H9 (cell line): ENCODE measurements at regions not wholly inside any gene's neighbourhood (a gene's known extent, or its start where the extent isn't known, plus 50 kb on each side); places are given as distances from the start of the nearest gene placed in this dataset.

ENCODE experiments used
- DNase-seq: peaks from one replicate; pipeline ENCODE4 v3.0.0-alpha.2; 2017
- H2AFZ ChIP-seq: one replicate; pipeline ENCODE4 v1.6.1; 2013; ENCODE audit warnings: mild to moderate bottlenecking, low read length, control low read depth, moderate library complexity
- H2AK5ac ChIP-seq: 2 replicates; pipeline ENCODE4 v1.6.1; 2013; ENCODE audit warnings: low read length, control low read depth, mixed read lengths; ENCODE audit not compliant: insufficient read length
- H2BK120ac ChIP-seq: one replicate; pipeline ENCODE4 v1.6.1; 2013; ENCODE audit warnings: low read depth, mild to moderate bottlenecking, low read length, control low read depth, inconsistent platforms; ENCODE audit not compliant: poor library complexity, severe bottlenecking
- H2BK12ac ChIP-seq: 2 replicates; pipeline ENCODE4 v1.6.1; 2013; ENCODE audit warnings: low read length, control low read depth, mixed read lengths, low read depth; ENCODE audit not compliant: insufficient read length
- H2BK15ac ChIP-seq: 2 replicates; pipeline ENCODE4 v1.6.1; 2013; ENCODE audit warnings: low read depth, low read length, control low read depth
- H2BK20ac ChIP-seq: one replicate; pipeline ENCODE4 v1.6.1; 2013; ENCODE audit warnings: low read depth, mild to moderate bottlenecking, low read length, control low read depth, inconsistent platforms; ENCODE audit not compliant: poor library complexity, severe bottlenecking
- H2BK5ac ChIP-seq: 2 replicates; pipeline ENCODE4 v1.6.1; 2013; ENCODE audit warnings: low read length, control low read depth, mixed read lengths; ENCODE audit not compliant: insufficient read length
- H3K14ac ChIP-seq: 2 replicates; pipeline ENCODE4 v1.6.1; 2013; ENCODE audit warnings: low read length, control low read depth; ENCODE audit not compliant: insufficient read depth
- H3K18ac ChIP-seq: 2 replicates; pipeline ENCODE4 v1.6.1; 2013; ENCODE audit warnings: low read depth, mild to moderate bottlenecking, mixed read lengths, low read length, control low read depth; ENCODE audit not compliant: insufficient read length
- H3K23ac ChIP-seq: 2 replicates; pipeline ENCODE4 v1.6.1; 2013; ENCODE audit warnings: low read length, control low read depth, mixed read lengths, low read depth; ENCODE audit not compliant: insufficient read length
- H3K23me2 ChIP-seq: 2 replicates; pipeline ENCODE4 v1.6.1; 2013; ENCODE audit warnings: low read depth, mild to moderate bottlenecking, mixed read lengths, low read length, control low read depth; ENCODE audit not compliant: insufficient read length, poor library complexity, severe bottlenecking
- H3K27ac ChIP-seq: 2 replicates; pipeline ENCODE4 v1.5.1; 2013; ENCODE audit warnings: low read length, control low read depth, mixed read lengths, low read depth; ENCODE audit not compliant: insufficient read length
- H3K27me3 ChIP-seq: 2 replicates; pipeline ENCODE4 v1.6.1; 2013; ENCODE audit warnings: low read length, control low read depth, inconsistent platforms; ENCODE audit not compliant: insufficient read depth
- H3K4ac ChIP-seq: 2 replicates; pipeline ENCODE4 v1.6.1; 2013; ENCODE audit warnings: low read depth, mild to moderate bottlenecking, control low read depth, inconsistent platforms, low read length, moderate library complexity
- H3K4me1 ChIP-seq: 2 replicates; pipeline ENCODE4 v1.6.1; 2013; ENCODE audit warnings: low read length, control low read depth, inconsistent platforms; ENCODE audit not compliant: insufficient read depth
- H3K4me2 ChIP-seq: 2 replicates; pipeline ENCODE4 v1.6.1; 2013; ENCODE audit warnings: low read length, control low read depth, mixed read lengths; ENCODE audit not compliant: insufficient read length, insufficient read depth
- H3K56ac ChIP-seq: 2 replicates; pipeline ENCODE4 v1.6.1; 2013; ENCODE audit warnings: low read depth, mild to moderate bottlenecking, mixed read lengths, low read length, control low read depth; ENCODE audit not compliant: insufficient read length
- H3K79me1 ChIP-seq: 2 replicates; pipeline ENCODE4 v1.6.1; 2013; ENCODE audit warnings: low read depth, mild to moderate bottlenecking, moderate library complexity, low read length, control low read depth, inconsistent platforms; ENCODE audit not compliant: insufficient read depth, poor library complexity, severe bottlenecking
- H3K79me2 ChIP-seq: 2 replicates; pipeline ENCODE4 v1.6.1; 2013; ENCODE audit warnings: low read length, control low read depth, inconsistent platforms; ENCODE audit not compliant: insufficient read depth
- H3K9ac ChIP-seq: 2 replicates; pipeline ENCODE4 v1.6.1; 2013; ENCODE audit warnings: low read length, control low read depth, mixed read lengths; ENCODE audit not compliant: insufficient read length; ENCODE audit errors: extremely low read depth
- H3K9me3 ChIP-seq: one replicate; pipeline ENCODE4 v1.6.1; 2013; ENCODE audit warnings: low read depth, low read length, inconsistent platforms; ENCODE audit not compliant: control insufficient read depth
- H3T11ph ChIP-seq: one replicate; pipeline ENCODE4 v1.6.1; 2013; ENCODE audit warnings: mild to moderate bottlenecking, low read length, control low read depth, inconsistent platforms
- H4K20me1 ChIP-seq: one replicate; pipeline ENCODE4 v1.6.1; 2013; ENCODE audit not compliant: control insufficient read depth, insufficient read length, insufficient read depth
- H4K5ac ChIP-seq: 2 replicates; pipeline ENCODE4 v1.6.1; 2013; ENCODE audit warnings: low read depth, mild to moderate bottlenecking, mixed read lengths, low read length, control low read depth; ENCODE audit not compliant: insufficient read length
- H4K8ac ChIP-seq: replicated peaks from 2 replicates; pipeline ENCODE4 v1.6.1; 2013; ENCODE audit warnings: low read length, control low read depth, mixed read lengths, low read depth; ENCODE audit not compliant: insufficient read length
- H4K91ac ChIP-seq: 2 replicates; pipeline ENCODE4 v1.6.1; 2013; ENCODE audit warnings: low read depth, mild to moderate bottlenecking, moderate library complexity, mixed read lengths, low read length, control low read depth; ENCODE audit not compliant: insufficient read length
- H3K27ac Mint-ChIP-seq, 3 experiments: 2 replicates in 2 of 3; 3 replicates in 1 of 3; pipeline ENCODE4 v1.8.0; 2020 to 2021; ENCODE audit warnings: mixed read lengths in 3 of 3, mild to moderate bottlenecking in 1 of 3, moderate library complexity in 1 of 3
- H3K27me3 Mint-ChIP-seq: 2 replicates; pipeline ENCODE4 v1.8.0; 2021; ENCODE audit warnings: low read depth, mild to moderate bottlenecking, moderate library complexity, mixed read lengths
- H3K36me3 Mint-ChIP-seq, 3 experiments: 2 replicates in 2 of 3; 3 replicates in 1 of 3; pipeline ENCODE4 v1.8.0; 2020 to 2021; ENCODE audit warnings: low read depth in 3 of 3, mixed read lengths in 3 of 3; ENCODE audit not compliant: insufficient read depth in 1 of 3
- H3K4me1 Mint-ChIP-seq, 2 experiments: 2 replicates each; pipeline ENCODE4 v1.8.0; 2020; ENCODE audit warnings: mixed read lengths in 2 of 2
- H3K4me3 Mint-ChIP-seq, 2 experiments: 2 replicates in 1 of 2; 3 replicates in 1 of 2; pipeline ENCODE4 v1.8.0; 2020 to 2021; ENCODE audit warnings: mild to moderate bottlenecking in 2 of 2, mixed read lengths in 2 of 2, moderate library complexity in 1 of 2
- H3K9me3 Mint-ChIP-seq, 2 experiments: 2 replicates in 1 of 2; 3 replicates in 1 of 2; pipeline ENCODE4 v1.8.0; 2020; ENCODE audit warnings: mild to moderate bottlenecking in 2 of 2, mixed read lengths in 2 of 2, moderate library complexity in 1 of 2
- WGBS: extraction: QIAGEN DNeasy Blood & Tissue Kit; methylation state at CpG from one replicate; pipeline ENCODE4 v1.1.7; 2013; ENCODE audit warnings: missing lambda C conversion rate, low lambda C conversion rate, mixed read lengths; ENCODE audit not compliant: insufficient read length; ENCODE audit errors: extremely low coverage; 5-methylcytosine and 5-hydroxymethylcytosine counted together
- TF ChIP-seq, protein P1 (sequence below): fragments of 200-600 bp; sonication (generic); conservative IDR thresholded peaks from 3 replicates; pipeline ENCODE4 v1.8.0; 2021; ENCODE audit warnings: antibody characterized with exemption, mild to moderate bottlenecking

DNA sequence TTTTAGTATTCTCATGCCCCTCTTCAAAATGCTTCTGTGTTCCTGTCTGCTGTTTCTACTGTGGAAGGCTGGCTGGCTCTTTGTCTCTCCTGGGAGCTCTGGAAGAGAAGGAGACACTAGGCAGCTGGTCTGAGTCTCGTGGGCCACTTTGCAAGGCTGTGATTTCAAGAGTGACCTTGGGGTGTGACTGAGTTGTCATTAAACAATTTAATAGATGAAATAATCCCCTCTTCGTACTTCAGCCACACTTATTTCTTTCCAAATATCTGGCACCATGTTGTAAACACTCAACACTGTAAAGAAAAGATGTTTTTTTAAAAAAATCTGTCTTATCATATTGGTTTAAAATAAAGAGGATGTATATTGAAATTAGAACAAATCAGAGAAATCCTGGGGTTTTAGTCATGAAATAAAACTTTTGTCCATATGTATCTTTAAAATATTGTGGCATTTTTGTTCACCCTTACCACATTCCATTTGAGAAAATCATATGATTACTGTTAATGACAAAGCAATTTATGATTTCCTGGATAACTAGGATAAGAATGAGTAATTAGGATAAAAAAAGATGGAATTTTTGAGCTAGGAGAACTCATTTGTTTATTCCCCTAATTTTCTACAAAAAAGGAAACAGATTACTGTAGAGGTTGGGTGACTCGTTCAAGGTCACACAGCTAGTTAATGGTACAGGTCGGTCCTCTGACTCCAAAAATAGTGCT, 200.8 kb downstream of the MAT2B start:
- H3K27ac Mint-ChIP-seq: no peak overlapping the region
- H3K18ac ChIP-seq: no peak overlapping the region
- H3K79me1 ChIP-seq: no peaks in the 10 kb centered on the region
- TF ChIP-seq, protein P1, sequence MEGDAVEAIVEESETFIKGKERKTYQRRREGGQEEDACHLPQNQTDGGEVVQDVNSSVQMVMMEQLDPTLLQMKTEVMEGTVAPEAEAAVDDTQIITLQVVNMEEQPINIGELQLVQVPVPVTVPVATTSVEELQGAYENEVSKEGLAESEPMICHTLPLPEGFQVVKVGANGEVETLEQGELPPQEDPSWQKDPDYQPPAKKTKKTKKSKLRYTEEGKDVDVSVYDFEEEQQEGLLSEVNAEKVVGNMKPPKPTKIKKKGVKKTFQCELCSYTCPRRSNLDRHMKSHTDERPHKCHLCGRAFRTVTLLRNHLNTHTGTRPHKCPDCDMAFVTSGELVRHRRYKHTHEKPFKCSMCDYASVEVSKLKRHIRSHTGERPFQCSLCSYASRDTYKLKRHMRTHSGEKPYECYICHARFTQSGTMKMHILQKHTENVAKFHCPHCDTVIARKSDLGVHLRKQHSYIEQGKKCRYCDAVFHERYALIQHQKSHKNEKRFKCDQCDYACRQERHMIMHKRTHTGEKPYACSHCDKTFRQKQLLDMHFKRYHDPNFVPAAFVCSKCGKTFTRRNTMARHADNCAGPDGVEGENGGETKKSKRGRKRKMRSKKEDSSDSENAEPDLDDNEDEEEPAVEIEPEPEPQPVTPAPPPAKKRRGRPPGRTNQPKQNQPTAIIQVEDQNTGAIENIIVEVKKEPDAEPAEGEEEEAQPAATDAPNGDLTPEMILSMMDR: no peak
- H3T11ph ChIP-seq: no peak overlapping the region
- H3K4ac ChIP-seq: no peak overlapping the region
- no peak overlapping the region for H2AK5ac ChIP-seq
- H3K36me3 Mint-ChIP-seq: no peaks in the 10 kb centered on the region
- H3K27ac ChIP-seq: no peak overlapping the region
- no peak overlapping the region for H3K56ac ChIP-seq
- H3K4me3 Mint-ChIP-seq: no peak overlapping the region
- H3K79me2 ChIP-seq: no peaks in the 10 kb centered on the region
- no peaks in the 10 kb centered on the region for H3K9me3 ChIP-seq
- H3K14ac ChIP-seq: no peak overlapping the region
- H4K20me1 ChIP-seq: no peaks in the 10 kb centered on the region
- H3K27me3 ChIP-seq: no peaks in the 10 kb centered on the region
- H2BK12ac ChIP-seq: no peak overlapping the region
- H3K23ac ChIP-seq: no peak overlapping the region
- H3K4me2 ChIP-seq: no peak overlapping the region
- no peak for DNase-seq
- H2BK15ac ChIP-seq: no peak overlapping the region
- no peak overlapping the region for H2AFZ ChIP-seq
- H3K27me3 Mint-ChIP-seq: no peaks in the 10 kb centered on the region
- no peak overlapping the region for H4K8ac ChIP-seq
- H4K91ac ChIP-seq: no peak overlapping the region
- H2BK20ac ChIP-seq: no peak overlapping the region
- H2BK5ac ChIP-seq: no peak overlapping the region
- no peaks in the 10 kb centered on the region for H3K4me1 Mint-ChIP-seq
- H3K9ac ChIP-seq: no peak overlapping the region
- no peaks in the 10 kb centered on the region for H3K9me3 Mint-ChIP-seq
- no peak overlapping the region for H4K5ac ChIP-seq
- H2BK120ac ChIP-seq: no peak overlapping the region
- H3K23me2 ChIP-seq: no peaks in the 10 kb centered on the region
- WGBS: no CpG with 5 or more reads among the region's 4 CpGs
- H3K4me1 ChIP-seq: no peaks in the 10 kb centered on the region
